Esophagus mucosa (tissue), 1 donor: ENCODE measurements at regions not wholly inside any gene's neighbourhood (a gene's known extent, or its start where the extent isn't known, plus 50 kb on each side); places are given as distances from the start of the nearest gene placed in this dataset.

ENCODE experiments used
- ATAC-seq: fragments of 200-7000 bp; cut with Tn5 transposase; one replicate; pipeline ENCODE4 v1.9.1; 2020
- donor health status: DM: yes; HTN: yes; CAD: no.

GRCh38 chr2:2892378-2892777 is 485.2 kb downstream of the EIPR1 start:
- no peak for ATAC-seq

- ATAC-seq: no peak
These were observed 486.7 kb downstream of the EIPR1 start for GRCh38 chr2:2890901-2891300.

DNA sequence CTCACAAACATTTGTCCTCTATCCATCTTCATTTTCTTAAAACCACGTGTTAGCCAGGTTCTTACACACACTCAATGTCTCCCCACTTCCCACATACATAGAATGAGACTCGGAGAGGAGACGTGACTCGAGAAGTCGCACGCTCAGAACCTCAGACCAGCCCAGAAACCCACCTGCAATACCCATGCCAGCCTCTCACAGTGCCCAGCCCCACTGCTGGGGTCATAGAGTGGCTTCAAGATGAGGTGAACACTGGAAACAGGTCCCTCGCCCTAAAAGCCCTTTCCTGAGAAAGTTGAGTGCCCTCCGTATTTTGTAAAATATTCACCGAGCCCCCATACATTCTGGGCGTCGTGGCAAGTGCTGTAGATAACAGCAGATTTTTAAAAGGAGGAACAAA is 487.4 kb downstream of the EIPR1 start:
- ATAC-seq: no peak

GRCh38 chr2:2889646-2890045 is 488.0 kb downstream of the EIPR1 start:
- no peak for ATAC-seq

DNA sequence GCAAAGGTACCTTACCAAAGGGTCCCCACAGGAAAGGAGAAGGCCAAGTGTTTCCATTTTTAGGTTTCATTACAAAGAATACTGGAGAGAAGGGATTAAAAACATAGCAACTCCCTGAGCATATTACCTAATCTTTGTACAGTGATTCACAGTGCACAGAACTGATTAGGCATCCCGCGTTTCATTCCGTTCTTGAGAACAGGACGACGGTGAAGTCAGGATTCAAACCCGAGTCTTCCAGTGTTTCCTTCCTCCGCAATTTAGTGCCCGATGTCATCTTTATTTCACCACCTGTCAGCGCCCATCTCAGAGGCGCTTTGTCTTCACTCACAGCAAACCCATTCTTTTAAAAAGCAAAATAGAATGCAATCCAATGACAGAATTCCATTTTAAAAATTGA is 488.5 kb downstream of the EIPR1 start:
- ATAC-seq: no peak

DNA sequence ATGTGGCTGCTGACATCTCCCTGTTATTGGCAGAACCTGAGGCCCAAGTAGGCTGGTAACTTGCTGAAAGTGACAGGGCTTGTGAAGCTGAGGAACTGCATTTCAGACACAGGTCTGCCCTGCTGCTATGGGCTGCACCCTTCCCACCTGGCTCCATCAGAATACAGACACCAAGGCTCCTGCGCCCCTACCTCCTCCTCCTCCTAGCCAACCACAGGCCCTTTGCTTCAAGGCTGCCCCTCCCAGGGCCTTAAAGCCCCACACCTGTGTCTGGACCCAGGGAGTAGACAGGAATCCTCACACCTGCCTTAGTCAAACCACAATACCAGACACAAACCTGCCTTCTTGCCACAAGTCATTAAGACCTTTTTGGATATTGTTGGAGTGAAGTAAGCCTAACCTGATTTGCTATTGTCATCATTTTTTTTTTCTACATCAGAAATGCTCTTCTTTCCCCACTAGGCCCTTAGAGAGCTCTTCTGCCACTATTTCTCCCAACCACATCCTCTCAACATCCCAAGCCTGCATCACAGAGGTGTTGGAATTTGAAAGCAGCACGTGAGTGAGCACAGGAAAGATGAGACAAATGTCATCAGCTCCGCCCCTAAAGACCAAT is 489.7 kb downstream of the EIPR1 start:
- no peak for ATAC-seq

DNA sequence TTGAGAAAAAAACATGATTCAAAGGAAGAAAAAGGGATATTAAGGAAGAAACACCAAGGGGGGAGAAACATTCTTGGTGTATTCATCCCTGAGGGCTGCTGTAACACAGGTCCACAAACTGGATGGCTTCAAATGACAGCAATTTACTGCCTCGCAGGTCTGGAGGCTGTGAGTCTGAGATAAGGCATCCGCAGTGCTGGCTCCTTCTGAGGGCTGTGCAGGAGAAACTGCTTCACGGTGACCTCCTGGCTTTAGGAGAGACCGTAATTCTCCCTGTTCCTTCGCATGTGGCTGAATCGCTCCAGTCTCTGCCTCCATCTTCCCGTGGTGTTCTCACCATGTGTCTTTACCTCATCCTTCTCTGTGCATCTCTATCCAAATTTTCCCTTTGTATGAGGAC is 490.7 kb downstream of the EIPR1 start:
- no peak for ATAC-seq

DNA sequence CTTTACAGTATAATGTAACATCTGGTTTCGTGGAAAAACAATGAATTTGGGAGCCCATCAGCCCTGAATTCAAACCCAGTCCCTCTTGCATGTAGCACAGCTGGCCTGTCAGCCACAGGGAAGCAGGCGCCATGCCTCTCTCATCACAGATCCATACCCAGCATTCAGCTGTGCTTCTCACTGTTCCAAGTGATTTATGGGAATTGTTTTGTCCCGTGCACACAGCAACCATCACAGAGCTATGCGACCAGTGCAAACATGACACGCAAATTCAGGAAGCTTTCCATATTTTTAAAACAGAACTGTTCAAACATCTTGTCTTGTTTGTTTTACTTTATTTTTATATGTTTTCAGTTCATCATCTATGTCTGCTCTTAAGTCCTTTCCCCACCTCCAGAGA is 496.1 kb downstream of the EIPR1 start:
- no peak for ATAC-seq

- ATAC-seq: no peak
These were observed 496.7 kb downstream of the EIPR1 start for GRCh38 chr2:2880938-2881337.

GRCh38 chr2:2879781-2880180 is 497.8 kb downstream of the EIPR1 start:
- no peak for ATAC-seq

GRCh38 chr2:2879071-2879470 is 498.5 kb downstream of the EIPR1 start:
- no peak for ATAC-seq

- ATAC-seq: no peak
These were observed 500.2 kb downstream of the EIPR1 start for GRCh38 chr2:2877427-2877826.

- no peak for ATAC-seq
These were observed 501.0 kb downstream of the EIPR1 start for GRCh38 chr2:2876331-2877221.

DNA sequence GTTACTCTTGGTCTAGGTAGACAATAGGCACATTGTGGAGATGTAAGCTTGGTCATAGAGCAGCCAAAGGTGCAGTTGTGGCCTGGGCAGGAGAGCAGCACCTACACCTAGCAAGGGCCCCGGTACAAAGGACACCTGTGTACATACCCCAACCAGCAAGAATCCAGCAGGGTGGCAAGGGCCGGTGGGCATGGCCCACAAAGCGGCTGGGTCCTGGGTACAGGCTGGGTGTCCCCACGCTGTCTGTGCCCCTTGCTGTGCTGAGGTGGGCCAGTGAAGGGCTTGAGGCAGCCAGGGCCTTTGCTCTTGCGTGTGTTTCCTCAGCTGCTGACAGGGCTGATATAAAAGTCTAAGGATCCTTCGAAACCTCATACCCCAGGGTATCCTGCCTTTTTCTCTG is 501.8 kb downstream of the EIPR1 start:
- ATAC-seq: no peak

GRCh38 chr2:2875296-2875695 is 502.3 kb downstream of the EIPR1 start:
- ATAC-seq: peak; percentile 17

DNA sequence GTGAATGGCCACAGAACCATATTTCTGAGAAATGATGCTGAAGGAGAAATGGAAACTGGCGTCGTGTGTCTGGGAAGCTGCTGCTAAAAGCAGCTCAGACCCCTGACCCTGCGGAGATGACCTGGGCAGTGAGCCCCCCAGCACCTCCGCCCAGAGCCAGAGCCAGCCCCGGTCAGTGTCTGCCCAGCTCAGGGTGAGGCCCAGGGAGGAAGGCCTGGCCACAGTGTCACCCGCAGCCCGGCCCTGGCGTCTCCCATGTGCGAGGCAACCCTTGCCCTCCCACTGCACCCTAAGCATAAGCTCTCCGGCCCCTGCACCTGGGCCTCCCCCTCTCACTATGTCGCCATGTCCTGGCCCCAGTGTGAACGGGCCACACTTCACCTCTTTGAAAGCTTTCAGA is 502.8 kb downstream of the EIPR1 start:
- no peak for ATAC-seq

DNA sequence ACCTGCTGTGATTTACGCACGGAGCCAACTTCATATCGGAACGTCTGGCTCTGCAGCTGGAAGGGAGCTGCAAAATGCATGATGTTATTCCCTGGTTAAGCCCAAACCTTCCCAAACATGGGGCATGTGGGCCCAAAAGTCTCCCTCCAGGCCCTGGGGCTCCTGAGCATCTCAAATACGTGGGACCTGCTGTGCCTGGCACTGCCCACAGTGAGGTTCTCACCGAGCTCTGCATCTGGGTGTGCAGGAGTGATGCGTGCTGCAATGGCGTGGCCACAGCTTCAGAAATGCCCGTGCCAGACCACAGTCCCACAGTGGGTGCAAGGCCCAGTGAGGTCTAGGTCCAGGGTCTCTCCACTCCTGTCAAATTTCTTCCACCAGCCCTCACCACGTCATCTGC is 503.3 kb downstream of the EIPR1 start:
- no peak for ATAC-seq

- ATAC-seq: no peak
These were observed 504.2 kb downstream of the EIPR1 start for GRCh38 chr2:2873450-2873811.

DNA sequence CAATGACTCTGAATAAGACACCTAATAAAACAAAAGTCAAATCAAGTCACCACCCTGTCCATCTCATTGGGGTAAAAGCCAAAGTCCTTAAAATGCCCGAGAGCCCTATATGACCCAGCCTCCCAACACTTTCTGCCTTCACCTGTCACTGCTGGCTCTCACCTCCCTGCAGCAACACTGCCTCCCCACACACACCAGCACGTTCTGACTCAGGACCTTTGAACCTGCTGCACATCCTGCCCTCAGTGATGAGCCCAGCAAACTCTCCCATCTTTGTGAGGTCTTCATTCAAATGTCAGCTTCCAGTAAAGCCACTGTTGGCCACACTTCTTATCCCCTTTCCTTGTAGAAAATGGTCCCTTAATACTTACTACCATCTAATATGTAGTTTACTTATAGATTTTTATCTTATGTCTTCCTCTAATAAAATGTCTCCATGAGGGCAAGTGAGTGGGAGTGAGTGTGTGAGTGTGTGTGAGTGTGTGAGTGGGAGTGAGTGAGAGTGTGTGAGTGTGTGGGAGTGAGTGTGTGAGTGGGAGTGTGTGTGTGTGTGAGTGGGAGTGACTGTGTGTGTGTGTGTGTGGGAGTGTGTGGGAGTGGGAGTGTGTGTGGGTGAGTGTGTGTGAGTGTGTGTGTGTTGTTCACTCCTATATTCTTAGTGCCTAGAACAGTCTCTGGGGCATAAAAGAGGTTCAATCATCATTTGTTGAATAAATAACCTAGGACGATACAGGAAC is 504.7 kb downstream of the EIPR1 start:
- ATAC-seq: no peak

DNA sequence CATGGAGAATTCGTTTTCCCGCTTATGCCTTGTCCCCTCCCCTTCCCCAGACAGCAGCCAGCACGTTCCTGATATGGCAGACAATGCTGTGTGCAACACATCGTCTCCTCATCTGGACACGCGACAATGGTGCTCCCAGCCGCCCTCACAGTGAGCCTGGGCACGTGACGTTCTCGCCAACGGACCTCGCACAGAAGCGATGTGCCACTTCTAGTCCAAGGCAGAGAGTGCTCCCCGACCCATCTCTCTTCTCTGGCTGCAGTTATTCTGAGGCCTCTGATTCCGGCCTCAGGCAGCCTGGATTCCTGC is 505.4 kb downstream of the EIPR1 start:
- no peak for ATAC-seq

DNA sequence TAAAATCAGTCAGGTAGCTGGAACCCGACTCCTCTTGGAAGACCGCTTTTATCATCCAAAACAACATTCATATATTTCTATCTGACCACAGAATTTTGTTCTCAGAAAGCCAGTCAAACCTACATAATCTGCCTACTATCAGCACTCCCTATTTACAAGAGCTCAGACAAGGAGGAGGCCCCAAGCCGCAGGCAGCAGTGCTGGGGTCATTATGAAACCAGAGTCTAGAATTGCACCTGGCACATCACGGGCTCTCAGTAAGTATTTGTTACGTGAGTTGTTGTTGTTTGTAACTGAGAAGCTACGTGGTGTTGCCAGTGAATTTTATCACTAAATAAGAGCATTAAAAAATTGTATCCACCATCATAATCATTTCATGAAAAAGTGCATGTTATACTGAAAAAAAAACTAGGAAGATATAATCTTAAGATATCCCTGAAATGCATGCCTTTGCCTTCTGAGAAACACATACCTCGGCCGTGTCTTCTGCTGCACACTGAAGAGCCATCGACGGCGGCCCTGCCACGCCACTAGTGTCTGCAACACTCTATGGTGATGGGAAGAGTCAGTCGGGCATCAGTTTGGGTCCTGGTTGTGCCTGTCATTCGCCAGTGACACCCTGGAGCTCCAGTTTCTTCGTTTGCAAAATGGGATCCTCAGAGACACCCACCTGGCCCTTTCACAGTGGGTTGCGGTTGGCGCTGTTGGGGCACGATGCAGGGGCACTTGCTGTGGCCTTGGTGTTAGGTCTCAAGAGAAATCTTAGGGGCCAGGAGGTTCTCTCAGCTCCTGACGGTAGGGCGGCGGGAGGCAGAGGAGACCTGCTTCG is 505.9 kb downstream of the EIPR1 start:
- no peak for ATAC-seq

DNA sequence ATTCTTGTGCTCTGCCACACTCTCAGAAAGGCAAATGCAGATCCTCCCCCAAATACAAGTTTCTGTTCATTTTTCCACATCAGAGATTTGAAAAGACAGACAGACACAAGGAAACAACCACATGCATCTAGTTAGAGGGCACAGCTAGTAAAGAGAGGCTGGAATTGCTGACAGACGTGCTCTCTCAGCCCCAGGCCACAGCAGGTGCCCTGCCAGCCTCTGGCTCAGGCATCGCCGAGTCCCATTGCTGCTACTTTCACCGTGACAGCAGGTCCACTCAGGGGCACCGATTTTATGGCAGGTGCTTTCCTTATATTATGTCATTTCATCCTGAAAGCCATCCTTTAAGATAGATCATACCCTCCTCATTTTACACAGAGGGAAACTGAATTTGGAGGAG is 507.5 kb downstream of the EIPR1 start:
- ATAC-seq: no peak

DNA sequence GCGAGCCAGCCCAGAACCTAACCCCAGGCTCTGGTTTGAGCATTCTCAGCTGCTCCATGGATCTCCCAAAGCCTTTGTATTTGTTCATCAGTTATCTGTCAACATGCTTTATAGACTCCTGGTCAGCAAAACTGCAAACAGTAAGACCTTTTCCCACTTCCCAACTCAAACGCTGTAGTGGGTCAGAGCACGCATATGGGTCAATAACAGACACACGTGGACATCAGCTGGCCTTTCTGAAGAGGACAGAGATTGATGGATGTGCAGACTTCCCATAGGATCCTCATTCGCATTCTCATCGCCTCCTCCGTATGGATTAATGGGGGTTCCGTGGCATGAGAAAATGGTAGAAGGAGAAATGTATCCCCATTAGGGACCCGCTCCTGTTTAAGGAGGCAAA is 508.1 kb downstream of the EIPR1 start:
- ATAC-seq: no peak
